ENCODE measurements at regions not wholly inside any gene's neighbourhood (a gene's known extent, or its start where the extent isn't known, plus 50 kb on each side); places are given as distances from the start of the nearest gene placed in this dataset.

DNA sequence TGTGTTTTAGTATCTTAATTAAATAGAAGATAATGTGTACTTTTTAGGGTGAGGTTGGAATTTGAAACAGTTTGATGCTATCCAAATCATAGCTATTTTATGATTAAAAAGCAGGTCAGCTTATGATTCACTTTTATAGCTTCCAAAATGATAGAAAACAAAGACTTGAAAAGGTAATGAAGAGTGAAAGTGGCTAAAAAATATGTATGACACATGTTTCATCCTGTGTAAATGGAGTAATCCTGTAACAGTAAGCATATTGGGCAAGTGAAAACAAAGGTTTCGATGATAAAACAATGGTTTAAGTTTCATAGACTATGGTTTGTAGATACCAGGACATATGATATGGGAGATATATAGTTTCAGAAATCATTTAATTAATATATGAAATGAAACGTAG, 456.2 kb downstream of the PCDH20 start:
- Mint-ChIP-seq H3K4me1 (ENCODE audit: low read depth) (no peaks in the 10 kb centered on the region), H3K4me3 (no peak overlapping the region), H3K36me3 (ENCODE audit: insufficient read depth in 2 of 2) (no peaks in the 10 kb centered on the region), H3K27ac (no peak overlapping the region), H3K9me3 (peaks cover 4 to 9% of the 10 kb centered on the region in 2 donors), H3K27me3 (ENCODE audit: low read depth) (no peaks in the 10 kb centered on the region)
- ATAC-seq (replicated peaks in 1 of 2) (no peak), DNase-seq (no peak)

DNA sequence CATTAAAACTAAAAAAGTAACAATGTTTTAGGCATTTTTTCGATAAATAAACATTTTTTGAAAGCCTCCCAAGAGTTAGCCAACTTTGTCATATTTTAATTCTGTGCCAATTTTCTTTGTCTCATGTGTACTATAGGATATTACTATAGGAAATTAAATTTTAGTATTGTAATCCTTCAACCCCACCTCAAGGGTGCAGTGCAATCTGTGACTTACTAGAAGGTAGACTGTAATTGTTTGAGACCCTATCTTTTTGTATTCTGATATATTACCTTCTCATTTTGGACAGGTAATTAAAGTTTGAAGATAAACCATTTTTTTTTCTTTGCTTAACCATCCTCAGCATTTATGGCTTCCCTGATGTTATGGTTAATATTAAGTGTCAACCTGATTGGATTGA, 457.8 kb downstream of the PCDH20 start:
- Mint-ChIP-seq H3K27me3 (ENCODE audit: low read depth) (no peaks in the 10 kb centered on the region), H3K4me3 (no peak overlapping the region), H3K27ac (no peak overlapping the region), H3K36me3 (ENCODE audit: insufficient read depth in 2 of 2) (no peaks in the 10 kb centered on the region), H3K4me1 (ENCODE audit: low read depth) (no peaks in the 10 kb centered on the region), H3K9me3 (peaks cover 4 to 9% of the 10 kb centered on the region in 2 donors)
- ATAC-seq (replicated peaks in 1 of 2) = no peak
- DNase-seq = no peak

DNA sequence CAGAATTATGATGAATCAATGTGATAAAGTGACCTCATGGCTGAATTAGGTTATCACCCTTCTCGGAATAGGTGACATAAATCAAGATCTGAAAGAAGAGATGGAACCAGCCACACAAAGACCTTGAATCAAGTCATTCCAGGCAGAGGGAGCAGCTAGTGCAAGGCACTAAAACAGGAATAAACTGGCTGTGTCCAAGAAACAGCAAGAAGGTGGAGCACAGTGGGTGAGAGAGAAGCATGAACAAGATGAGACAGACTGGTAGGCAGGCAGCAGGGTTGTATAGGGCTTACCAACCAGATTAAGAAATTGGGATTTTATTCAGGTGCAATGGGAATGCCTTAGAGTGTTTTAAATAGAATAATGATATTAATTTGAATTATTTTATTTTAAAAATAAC, 470.3 kb downstream of the PCDH20 start:
- H3K4me1 Mint-ChIP-seq (ENCODE audit: low read depth) = no peaks in the 10 kb centered on the region
- peaks cover 4 to 9% of the 10 kb centered on the region in 2 donors for H3K9me3 Mint-ChIP-seq
- no peak overlapping the region for H3K4me3 Mint-ChIP-seq
- H3K27me3 Mint-ChIP-seq (ENCODE audit: low read depth) = no peaks in the 10 kb centered on the region
- no peak for ATAC-seq (replicated peaks in 1 of 2)
- no peaks in the 10 kb centered on the region for H3K36me3 Mint-ChIP-seq (ENCODE audit: insufficient read depth in 2 of 2)
- no peak overlapping the region for H3K27ac Mint-ChIP-seq
- DNase-seq = no peak

DNA sequence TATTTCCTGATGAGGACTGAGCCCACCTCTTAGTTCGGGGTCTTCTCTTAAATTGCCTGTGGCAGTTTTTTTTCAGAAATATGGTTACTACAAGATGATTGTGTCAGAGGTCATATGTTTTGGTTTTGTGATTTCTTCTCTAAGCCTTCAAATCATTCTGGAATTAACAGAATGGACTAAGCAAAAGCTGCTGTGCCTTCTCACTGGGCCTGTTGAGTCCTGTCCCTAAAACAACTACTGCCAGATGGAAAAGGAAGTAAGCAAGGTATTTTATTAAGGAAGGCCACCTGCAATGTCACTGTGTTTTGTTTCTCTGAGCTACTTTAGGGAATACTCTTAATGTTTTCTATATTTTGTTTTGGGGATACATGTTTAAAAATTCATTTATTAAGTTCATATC, 470.8 kb downstream of the PCDH20 start:
- Mint-ChIP-seq H3K9me3 (peaks cover 4 to 9% of the 10 kb centered on the region in 2 donors), H3K27ac (no peak overlapping the region), H3K36me3 (ENCODE audit: insufficient read depth in 2 of 2) (no peaks in the 10 kb centered on the region), H3K4me1 (ENCODE audit: low read depth) (no peaks in the 10 kb centered on the region), H3K4me3 (no peak overlapping the region), H3K27me3 (ENCODE audit: low read depth) (no peaks in the 10 kb centered on the region)
- DNase-seq (no peak), ATAC-seq (replicated peaks in 1 of 2) (no peak)

DNA sequence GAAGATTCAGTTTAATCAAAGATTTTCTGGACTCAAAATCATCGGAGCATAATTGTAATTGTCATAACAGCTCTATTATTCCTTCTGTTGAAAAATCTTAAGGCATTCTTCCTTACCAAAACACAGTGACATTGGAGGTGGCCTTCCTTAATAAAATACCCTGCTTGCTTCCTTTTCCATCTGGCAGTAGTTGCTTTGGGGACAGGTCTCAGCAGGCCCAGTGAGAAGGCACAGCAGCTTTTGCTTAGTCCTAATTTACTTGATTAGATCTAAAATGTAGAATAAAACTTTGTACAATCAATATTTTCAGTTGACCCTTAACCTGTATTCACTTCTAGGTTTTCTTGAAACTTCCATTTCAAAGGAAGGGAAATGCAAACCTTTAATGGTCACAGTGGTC, 471.6 kb downstream of the PCDH20 start:
- Mint-ChIP-seq H3K27ac (no peak overlapping the region), H3K4me3 (no peak overlapping the region), H3K4me1 (ENCODE audit: low read depth) (no peaks in the 10 kb centered on the region), H3K27me3 (ENCODE audit: low read depth) (no peaks in the 10 kb centered on the region), H3K36me3 (ENCODE audit: insufficient read depth in 2 of 2) (no peaks in the 10 kb centered on the region), H3K9me3 (peaks cover 7 to 9% of the 10 kb centered on the region in 2 donors)
- DNase-seq = no peak
- ATAC-seq (replicated peaks in 1 of 2) = no peak

DNA sequence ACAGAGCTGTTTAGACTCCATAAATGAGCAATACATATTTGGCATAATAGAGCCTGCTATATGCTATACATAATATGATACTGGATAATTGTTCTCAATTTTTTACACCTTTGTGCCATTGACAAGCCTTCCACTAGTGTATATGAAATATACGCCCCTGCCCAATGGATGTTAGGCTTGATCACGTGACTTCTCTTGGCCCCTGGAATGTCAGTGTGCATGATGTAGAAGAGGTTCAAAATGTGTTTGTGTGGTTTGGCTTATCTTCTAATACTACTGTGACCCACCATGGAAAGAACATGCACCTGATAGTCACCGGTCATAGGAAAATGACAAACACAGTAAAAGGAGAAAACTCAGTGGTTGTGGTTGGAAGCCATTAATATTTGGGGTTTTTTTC, 479.4 kb downstream of the PCDH20 start:
- H3K9me3 Mint-ChIP-seq = peaks cover 0 to 3% of the 10 kb centered on the region in 2 donors
- no peak overlapping the region for H3K4me3 Mint-ChIP-seq
- no peak for DNase-seq
- H3K4me1 Mint-ChIP-seq (ENCODE audit: low read depth) = no peaks in the 10 kb centered on the region
- H3K27ac Mint-ChIP-seq = no peak overlapping the region
- H3K27me3 Mint-ChIP-seq (ENCODE audit: low read depth) = no peaks in the 10 kb centered on the region
- ATAC-seq (replicated peaks in 1 of 2) = no peak
- H3K36me3 Mint-ChIP-seq (ENCODE audit: insufficient read depth in 2 of 2) = no peaks in the 10 kb centered on the region

DNA sequence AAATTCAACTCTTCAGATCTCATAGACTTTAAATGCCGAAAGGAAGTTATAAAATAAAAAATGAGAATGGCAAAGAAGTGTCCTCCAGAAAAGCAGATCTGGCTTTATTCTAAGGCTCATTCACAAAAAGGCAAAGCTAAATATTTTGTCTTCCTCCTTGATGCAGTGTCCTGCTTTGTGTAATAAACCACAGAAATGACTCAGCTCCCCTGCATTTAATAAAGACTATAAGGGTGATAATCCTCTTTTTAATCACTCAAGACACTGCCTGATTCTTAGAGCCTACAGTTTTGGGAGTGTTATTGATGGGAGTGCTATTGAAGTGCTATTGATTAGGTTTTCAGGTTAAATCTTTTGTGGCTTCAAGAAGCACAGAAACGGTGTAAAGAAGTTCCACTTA, 482.0 kb downstream of the PCDH20 start:
- Mint-ChIP-seq H3K27me3 (ENCODE audit: low read depth) (no peaks in the 10 kb centered on the region), H3K4me3 (no peak overlapping the region), H3K36me3 (ENCODE audit: insufficient read depth in 2 of 2) (no peaks in the 10 kb centered on the region), H3K4me1 (ENCODE audit: low read depth) (no peaks in the 10 kb centered on the region), H3K27ac (no peak overlapping the region), H3K9me3 (peaks cover 0 to 1% of the 10 kb centered on the region in 2 donors)
- ATAC-seq (replicated peaks in 1 of 2) = no peak
- DNase-seq = no peak

DNA sequence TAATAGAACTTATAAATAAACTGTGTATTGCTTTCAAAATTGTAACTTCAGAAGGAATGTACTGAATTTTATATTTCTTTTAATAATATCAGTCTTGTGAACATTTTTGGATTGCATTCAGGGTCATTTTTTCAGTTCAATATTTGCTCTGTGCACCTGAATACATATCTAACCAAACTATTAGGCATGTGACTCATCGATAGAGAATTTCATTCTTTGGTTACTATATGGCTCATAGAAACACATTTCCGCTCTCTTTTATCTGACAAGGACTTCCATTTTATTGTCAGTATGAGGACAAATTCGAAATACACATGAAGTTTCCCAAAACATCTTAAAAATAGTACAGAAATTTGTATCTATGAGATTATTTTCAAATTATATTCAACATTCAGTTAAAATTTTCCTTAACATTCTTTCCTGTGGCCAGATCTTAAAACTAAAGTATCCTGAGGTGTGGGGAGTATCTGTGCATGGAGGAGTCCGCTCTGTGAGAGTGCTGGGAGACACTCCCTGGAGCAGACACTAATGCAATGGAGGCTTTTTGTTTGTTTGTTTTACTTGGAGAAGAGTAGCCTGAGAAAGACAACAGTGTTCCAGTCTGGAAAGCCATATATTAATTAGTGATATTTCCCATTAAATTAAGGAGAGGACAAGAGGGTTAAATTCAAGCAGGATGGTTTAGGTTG, 483.6 kb downstream of the PCDH20 start:
- Mint-ChIP-seq H3K9me3 (peaks cover 0 to 1% of the 10 kb centered on the region in 2 donors), H3K27me3 (ENCODE audit: low read depth) (no peaks in the 10 kb centered on the region)
- ATAC-seq (replicated peaks in 1 of 2) = no peak

DNA sequence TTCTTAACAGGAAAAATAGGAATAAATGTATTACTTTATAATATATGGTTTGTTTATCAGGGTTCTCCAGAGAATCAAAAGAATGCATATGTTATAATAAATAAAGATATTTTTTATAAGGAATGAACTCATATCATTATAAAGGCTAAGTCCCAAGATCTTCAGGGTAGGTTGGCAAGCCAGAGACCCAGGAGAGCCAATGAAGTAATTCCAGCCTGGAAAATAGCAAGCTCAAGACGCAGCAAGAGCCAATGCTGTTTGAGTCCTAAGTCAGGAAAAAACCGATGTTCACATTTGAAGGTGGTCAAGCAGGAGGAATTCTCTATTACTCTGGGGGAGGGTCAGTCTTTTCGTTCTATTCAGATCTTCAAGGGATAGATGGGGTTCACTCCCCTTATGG, 490.0 kb downstream of the PCDH20 start:
- no peak for ATAC-seq (replicated peaks in 1 of 2)
- H3K27me3 Mint-ChIP-seq (ENCODE audit: low read depth) = no peaks in the 10 kb centered on the region
- H3K9me3 Mint-ChIP-seq = peaks cover 3% of the 10 kb centered on the region in 2 donors
- no peaks in the 10 kb centered on the region for H3K36me3 Mint-ChIP-seq (ENCODE audit: insufficient read depth in 2 of 2)
- no peak for DNase-seq
- no peaks in the 10 kb centered on the region for H3K4me1 Mint-ChIP-seq (ENCODE audit: low read depth)
- H3K4me3 Mint-ChIP-seq = no peak overlapping the region
- H3K27ac Mint-ChIP-seq = no peak overlapping the region

More for the DNA sequence above, 483.6 kb downstream of the PCDH20 start:
- Mint-ChIP-seq H3K27ac (no peak overlapping the region), H3K4me1 (ENCODE audit: low read depth) (no peaks in the 10 kb centered on the region), H3K4me3 (no peak overlapping the region), H3K36me3 (ENCODE audit: insufficient read depth in 2 of 2) (no peaks in the 10 kb centered on the region)
- DNase-seq = no peak

DNA sequence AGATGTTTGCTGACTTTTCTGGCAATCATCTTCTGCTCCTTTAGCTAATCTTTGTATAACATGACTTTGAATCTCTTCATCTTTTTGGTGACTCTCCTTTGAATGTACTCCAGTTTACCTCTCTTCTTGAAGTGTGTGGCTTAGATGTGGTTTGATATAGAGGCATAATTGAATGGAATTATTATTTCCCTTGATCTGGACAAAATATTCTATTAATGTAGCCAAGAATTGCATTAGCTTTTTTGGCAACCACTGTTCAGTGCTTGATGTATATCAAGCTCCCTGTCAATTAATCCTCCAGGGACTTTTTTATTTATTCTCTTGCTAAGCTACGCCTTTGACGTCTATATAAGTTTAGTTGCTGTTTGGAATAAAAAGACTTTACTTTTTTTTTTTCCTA, 490.8 kb downstream of the PCDH20 start:
- Mint-ChIP-seq H3K27me3 (ENCODE audit: low read depth) (no peaks in the 10 kb centered on the region), H3K27ac (no peak overlapping the region), H3K4me3 (no peak overlapping the region), H3K36me3 (ENCODE audit: insufficient read depth in 2 of 2) (no peaks in the 10 kb centered on the region), H3K4me1 (ENCODE audit: low read depth) (no peaks in the 10 kb centered on the region), H3K9me3 (peaks cover 3% of the 10 kb centered on the region in 2 donors)
- DNase-seq = no peak
- ATAC-seq (replicated peaks in 1 of 2) = no peak

DNA sequence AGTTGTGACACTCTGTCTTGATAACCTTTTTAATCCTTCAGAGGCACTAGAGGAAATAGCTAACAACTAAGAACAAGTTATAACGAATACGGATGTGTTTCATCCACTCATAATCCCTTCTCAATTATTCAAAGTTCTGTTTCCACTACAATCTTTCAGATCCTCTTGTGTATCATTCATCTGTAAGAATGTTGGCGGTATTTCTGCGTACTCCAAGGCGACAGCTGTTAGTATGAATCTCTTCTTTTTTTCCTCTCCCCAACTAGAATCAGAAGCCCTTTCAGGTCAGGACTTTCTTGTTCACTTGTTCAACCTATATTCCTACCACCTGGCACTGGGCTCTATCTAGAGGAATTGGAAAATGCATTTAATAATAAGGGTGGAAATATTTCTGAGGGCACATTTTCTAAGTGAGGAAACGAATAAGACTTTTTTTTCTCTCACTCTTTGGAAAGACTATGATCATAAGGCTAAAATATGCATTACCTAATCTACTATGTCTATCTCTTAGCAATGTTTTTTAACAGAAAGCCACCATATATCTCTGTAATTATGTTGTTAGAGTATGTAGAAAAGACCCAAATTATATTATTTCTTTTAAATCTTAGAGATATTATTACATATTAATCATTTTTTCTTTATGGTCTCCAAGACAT, 492.9 kb downstream of the PCDH20 start:
- Mint-ChIP-seq H3K27me3 (ENCODE audit: low read depth) (no peaks in the 10 kb centered on the region), H3K36me3 (ENCODE audit: insufficient read depth in 2 of 2) (no peaks in the 10 kb centered on the region), H3K4me3 (no peak overlapping the region), H3K27ac (no peak overlapping the region), H3K4me1 (ENCODE audit: low read depth) (no peaks in the 10 kb centered on the region), H3K9me3 (peaks cover 1 to 4% of the 10 kb centered on the region in 2 donors)
- no peak for DNase-seq
- no peak for ATAC-seq (replicated peaks in 1 of 2)

DNA sequence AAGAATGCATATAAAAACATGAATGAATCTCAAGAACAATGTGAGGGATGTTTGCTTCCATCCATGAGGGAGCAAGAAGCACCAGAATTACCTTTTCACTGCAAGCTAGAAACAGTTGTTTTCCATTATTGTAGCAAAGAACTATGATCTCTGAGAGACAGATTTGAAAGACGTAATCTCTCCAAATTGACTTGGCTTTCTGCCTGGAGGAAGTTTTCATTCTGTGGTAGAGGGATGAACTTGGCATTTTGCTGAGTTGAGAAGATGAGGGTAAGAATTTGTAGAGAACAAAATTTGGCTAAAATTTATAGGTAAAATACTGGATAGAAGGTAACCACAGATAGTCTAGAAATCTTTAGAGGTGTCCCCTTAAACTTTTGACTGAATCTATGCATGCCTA, 496.8 kb downstream of the TDRD3 start:
- no peaks in the 10 kb centered on the region for H3K27me3 Mint-ChIP-seq (ENCODE audit: low read depth)
- H3K4me3 Mint-ChIP-seq = no peak overlapping the region
- no peak for ATAC-seq (replicated peaks in 1 of 2)
- H3K27ac Mint-ChIP-seq = no peak overlapping the region
- H3K4me1 Mint-ChIP-seq (ENCODE audit: low read depth) = no peaks in the 10 kb centered on the region
- peaks cover 7 to 8% of the 10 kb centered on the region in 2 donors for H3K9me3 Mint-ChIP-seq
- DNase-seq = no peak
- H3K36me3 Mint-ChIP-seq (ENCODE audit: insufficient read depth in 2 of 2) = peaks cover 0 to 1% of the 10 kb centered on the region in 2 donors

DNA sequence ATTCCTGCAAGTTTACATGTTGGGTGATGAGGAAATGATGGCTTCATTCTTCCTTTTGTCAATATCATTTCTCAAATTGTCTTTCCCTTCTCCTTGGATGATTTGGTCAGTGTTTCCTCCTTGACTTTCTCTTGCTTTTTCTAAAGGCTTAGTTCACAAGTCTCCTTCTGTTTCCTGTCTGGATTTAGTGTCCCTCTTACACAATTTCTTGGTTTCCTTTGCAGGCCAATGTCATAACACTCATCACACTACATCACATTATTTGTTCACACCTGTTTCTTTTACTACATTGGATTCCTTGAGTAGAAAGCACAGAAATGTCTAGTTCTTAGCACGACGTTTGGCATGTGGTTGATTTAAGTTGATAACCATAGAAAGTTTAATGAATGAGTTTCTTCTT, 490.7 kb downstream of the TDRD3 start:
- no peaks in the 10 kb centered on the region for H3K4me1 Mint-ChIP-seq (ENCODE audit: low read depth)
- no peak overlapping the region for H3K4me3 Mint-ChIP-seq
- no peaks in the 10 kb centered on the region for H3K27me3 Mint-ChIP-seq (ENCODE audit: low read depth)
- H3K36me3 Mint-ChIP-seq (ENCODE audit: insufficient read depth in 2 of 2) = peaks cover 0 to 1% of the 10 kb centered on the region in 2 donors
- H3K9me3 Mint-ChIP-seq = peaks cover 3 to 5% of the 10 kb centered on the region in 2 donors
- ATAC-seq (replicated peaks in 1 of 2) = no peak
- no peak for DNase-seq
- H3K27ac Mint-ChIP-seq = no peak overlapping the region

DNA sequence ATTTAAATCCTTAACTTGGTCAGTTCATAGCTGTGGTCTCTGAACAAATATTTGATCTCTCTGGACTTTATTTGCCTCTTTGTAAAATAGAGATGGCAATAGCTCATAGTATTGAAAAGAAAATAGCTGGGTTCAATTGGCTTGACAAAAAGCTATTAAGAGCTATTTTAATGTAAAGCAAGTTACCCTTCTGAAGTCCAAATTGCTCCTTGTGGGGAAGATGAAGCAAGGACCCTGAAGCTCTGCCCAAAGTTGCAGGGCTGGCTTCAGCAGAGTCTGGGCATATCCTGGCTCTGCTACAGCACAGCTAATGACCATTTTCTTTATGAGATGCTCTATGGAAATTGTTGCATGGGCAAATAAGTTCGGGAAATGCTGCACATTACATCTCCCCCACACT, 484.5 kb downstream of the TDRD3 start:
- Mint-ChIP-seq H3K4me1 (ENCODE audit: low read depth) (no peaks in the 10 kb centered on the region), H3K27me3 (ENCODE audit: low read depth) (no peaks in the 10 kb centered on the region), H3K9me3 (peaks cover 0 to 6% of the 10 kb centered on the region in 2 donors), H3K36me3 (ENCODE audit: insufficient read depth in 2 of 2) (no peaks in the 10 kb centered on the region), H3K4me3 (no peak overlapping the region), H3K27ac (no peak overlapping the region)
- no peak for DNase-seq
- ATAC-seq (replicated peaks in 1 of 2) = no peak
